ENCODE measurements at regions not wholly inside any gene's neighbourhood (a gene's known extent, or its start where the extent isn't known, plus 50 kb on each side); places are given as distances from the start of the nearest gene placed in this dataset.

DNA sequence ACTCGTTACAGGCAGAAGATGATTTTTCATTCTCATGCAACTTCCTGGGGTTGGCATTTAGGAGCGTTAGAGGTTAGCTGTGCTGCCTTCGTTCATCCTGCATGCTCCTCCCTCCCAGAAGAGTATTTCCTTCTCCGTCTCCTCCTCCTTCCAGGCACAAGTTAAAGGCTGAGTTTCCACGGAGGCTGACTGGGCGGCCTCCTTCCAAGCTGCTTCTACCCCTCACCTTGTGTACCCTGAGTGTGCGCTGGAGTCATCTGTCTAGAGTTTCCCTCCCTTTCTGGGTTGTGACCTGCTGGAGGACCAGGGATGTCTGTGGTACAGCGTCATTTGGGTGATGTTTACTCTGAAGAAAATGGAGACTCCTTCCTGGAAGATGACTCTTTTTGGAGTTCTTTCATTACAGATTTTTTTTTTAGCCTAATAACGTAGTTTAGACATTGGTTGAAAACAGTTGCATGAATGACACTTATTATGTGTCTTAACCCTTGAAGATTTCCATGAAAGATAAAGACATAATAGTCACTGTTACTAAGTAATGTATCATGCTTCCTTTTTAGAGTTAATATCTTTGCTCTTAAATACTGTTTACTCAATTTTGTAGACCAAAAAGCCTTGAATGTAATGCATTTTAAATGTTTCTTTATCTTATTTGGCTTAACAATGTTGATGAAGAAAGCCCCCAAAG lies 146.9 kb downstream of the TENT4A start:
- Histone ChIP-seq H3K4me3 (ENCODE audit: low read length in 2 of 2) (no peak overlapping the region), H3K4me1 (ENCODE audit: control insufficient read depth in 2 of 2, insufficient read depth in 2 of 2, low read length in 2 of 2) (peaks cover 0 to 2% of the 10 kb centered on the region in 2 donors), H3K27me3 (ENCODE audit: control insufficient read depth in 2 of 2, insufficient read depth in 1 of 2, low read length in 1 of 2) (no peaks in the 10 kb centered on the region), H3K36me3 (ENCODE audit: control insufficient read depth in 2 of 2, insufficient read depth in 2 of 2, low read length in 1 of 2) (no peaks in the 10 kb centered on the region), H3K9me3 (ENCODE audit: control insufficient read depth in 2 of 2, insufficient read depth in 1 of 2, low read length in 1 of 2) (no peaks in the 10 kb centered on the region), H3K27ac (ENCODE audit: low read depth in 1 of 2, low read length in 1 of 2) (no peak overlapping the region)
- DNase-seq (ENCODE audit: low read depth in 6 of 9, low spot score in 9 of 9): no peak
- 88% methylated on average over 9 of the region's 9 CpGs for WGBS

DNA sequence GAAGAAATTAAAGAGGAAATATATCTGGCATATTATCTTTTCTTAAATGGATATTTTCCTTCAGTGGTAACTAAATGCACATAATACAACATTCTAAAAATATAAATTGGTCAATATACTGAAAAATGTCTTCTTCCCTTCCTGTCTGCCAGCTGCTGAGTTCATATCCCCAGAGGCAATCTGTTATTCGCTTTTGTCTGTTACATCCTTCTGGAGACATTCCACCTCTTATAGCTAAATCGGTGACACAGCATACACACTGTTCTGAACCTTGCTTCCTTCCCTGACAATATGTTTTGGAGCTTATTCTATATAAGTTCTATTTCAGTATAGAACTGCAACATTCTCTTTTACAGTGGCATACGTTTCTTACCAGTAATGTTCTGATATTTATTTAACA lies 147.8 kb downstream of the TENT4A start:
- Histone ChIP-seq H3K9me3 (ENCODE audit: control insufficient read depth in 2 of 2, insufficient read depth in 1 of 2, low read length in 1 of 2) (no peaks in the 10 kb centered on the region), H3K27ac (ENCODE audit: low read depth in 1 of 2, low read length in 1 of 2) (no peak overlapping the region), H3K4me3 (ENCODE audit: low read length in 2 of 2) (no peak overlapping the region), H3K4me1 (ENCODE audit: control insufficient read depth in 2 of 2, insufficient read depth in 2 of 2, low read length in 2 of 2) (peaks cover 0 to 2% of the 10 kb centered on the region in 2 donors), H3K27me3 (ENCODE audit: control insufficient read depth in 2 of 2, insufficient read depth in 1 of 2, low read length in 1 of 2) (no peaks in the 10 kb centered on the region), H3K36me3 (ENCODE audit: control insufficient read depth in 2 of 2, insufficient read depth in 2 of 2, low read length in 1 of 2) (no peaks in the 10 kb centered on the region)
- DNase-seq (ENCODE audit: low read depth in 6 of 9, low spot score in 9 of 9): no peak
- WGBS: 95% methylated on average over 3 of the region's 3 CpGs

DNA sequence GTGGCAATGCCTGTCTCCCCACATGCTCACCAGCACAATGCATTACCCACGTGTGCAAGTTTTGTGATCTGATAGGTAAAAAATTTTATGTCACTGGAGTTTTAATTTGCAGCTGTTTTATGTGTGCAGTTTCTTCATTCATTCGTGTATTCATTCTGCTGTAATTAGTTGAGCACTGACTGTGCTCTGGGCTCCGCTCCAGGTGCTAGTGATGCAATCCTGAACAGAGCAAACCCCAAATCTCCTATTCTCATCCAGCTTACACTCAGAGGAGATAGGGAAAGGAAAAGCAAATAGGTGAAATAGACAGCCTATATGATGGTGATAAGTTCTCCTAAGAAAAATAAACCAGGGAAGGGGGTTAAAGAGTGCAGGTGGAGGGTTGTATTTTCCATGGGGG lies 148.4 kb downstream of the TENT4A start:
- H3K4me3 ChIP-seq (ENCODE audit: low read length in 2 of 2): no peak overlapping the region
- WGBS: 84% methylated on average over 3 of the region's 3 CpGs
- peaks cover 0 to 2% of the 10 kb centered on the region in 2 donors for H3K4me1 ChIP-seq (ENCODE audit: control insufficient read depth in 2 of 2, insufficient read depth in 2 of 2, low read length in 2 of 2)
- no peaks in the 10 kb centered on the region for H3K27me3 ChIP-seq (ENCODE audit: control insufficient read depth in 2 of 2, insufficient read depth in 1 of 2, low read length in 1 of 2)
- H3K9me3 ChIP-seq (ENCODE audit: control insufficient read depth in 2 of 2, insufficient read depth in 1 of 2, low read length in 1 of 2): no peaks in the 10 kb centered on the region
- H3K36me3 ChIP-seq (ENCODE audit: control insufficient read depth in 2 of 2, insufficient read depth in 2 of 2, low read length in 1 of 2): no peaks in the 10 kb centered on the region
- no peak for DNase-seq (ENCODE audit: low read depth in 6 of 9, low spot score in 9 of 9)
- no peak overlapping the region for H3K27ac ChIP-seq (ENCODE audit: low read depth in 1 of 2, low read length in 1 of 2)

DNA sequence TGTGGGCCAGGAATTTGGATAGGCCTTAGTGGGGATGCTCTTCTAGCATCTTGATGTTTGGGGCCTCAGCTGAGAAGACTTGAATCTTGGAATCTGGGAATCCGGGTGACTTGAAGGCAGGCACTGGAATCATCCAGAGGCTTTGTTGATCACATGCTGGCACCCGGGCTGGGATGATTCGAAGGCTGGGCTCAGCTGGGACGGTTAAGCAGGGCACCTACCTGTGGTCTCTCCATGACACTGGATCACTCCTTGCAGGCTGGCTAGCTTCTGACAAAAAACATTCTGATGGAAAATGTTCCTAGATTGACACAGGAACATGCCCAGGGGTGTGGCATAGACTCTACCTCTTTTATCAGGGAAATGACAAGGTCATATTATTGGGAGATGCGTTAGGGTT lies 149.1 kb downstream of the TENT4A start:
- H3K9me3 ChIP-seq (ENCODE audit: control insufficient read depth in 2 of 2, insufficient read depth in 1 of 2, low read length in 1 of 2): no peaks in the 10 kb centered on the region
- no peak overlapping the region for H3K4me3 ChIP-seq (ENCODE audit: low read length in 2 of 2)
- DNase-seq (ENCODE audit: low read depth in 6 of 9, low spot score in 9 of 9): no peak
- WGBS: 91% methylated on average over 5 of the region's 5 CpGs
- H3K4me1 ChIP-seq (ENCODE audit: control insufficient read depth in 2 of 2, insufficient read depth in 2 of 2, low read length in 2 of 2): peaks cover 0 to 2% of the 10 kb centered on the region in 2 donors
- no peaks in the 10 kb centered on the region for H3K36me3 ChIP-seq (ENCODE audit: control insufficient read depth in 2 of 2, insufficient read depth in 2 of 2, low read length in 1 of 2)
- no peak overlapping the region for H3K27ac ChIP-seq (ENCODE audit: low read depth in 1 of 2, low read length in 1 of 2)
- no peaks in the 10 kb centered on the region for H3K27me3 ChIP-seq (ENCODE audit: control insufficient read depth in 2 of 2, insufficient read depth in 1 of 2, low read length in 1 of 2)

DNA sequence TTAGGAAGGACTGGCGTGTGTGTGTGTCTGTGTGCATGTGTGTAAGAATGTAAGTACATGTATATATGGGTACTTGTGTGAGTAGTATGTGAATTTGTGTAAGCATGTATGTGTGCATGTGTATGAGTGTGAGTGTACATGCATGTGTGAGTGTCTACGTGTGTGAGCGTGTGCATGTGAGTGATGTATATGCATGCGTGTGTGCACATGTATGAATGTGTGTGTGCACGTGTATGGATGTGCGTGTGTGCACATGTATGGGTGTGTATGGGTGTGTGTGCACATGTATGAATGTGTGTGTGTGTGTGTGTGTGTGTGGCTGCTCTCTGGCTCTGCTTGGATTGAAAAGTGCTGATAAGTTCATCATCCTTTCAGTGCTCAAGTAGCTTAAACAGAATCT lies 154.5 kb downstream of the TENT4A start:
- Histone ChIP-seq H3K4me3 (ENCODE audit: low read length in 2 of 2) (no peak overlapping the region), H3K9me3 (ENCODE audit: control insufficient read depth in 2 of 2, insufficient read depth in 1 of 2, low read length in 1 of 2) (no peaks in the 10 kb centered on the region), H3K27me3 (ENCODE audit: control insufficient read depth in 2 of 2, insufficient read depth in 1 of 2, low read length in 1 of 2) (no peaks in the 10 kb centered on the region), H3K36me3 (ENCODE audit: control insufficient read depth in 2 of 2, insufficient read depth in 2 of 2, low read length in 1 of 2) (no peaks in the 10 kb centered on the region), H3K27ac (ENCODE audit: low read depth in 1 of 2, low read length in 1 of 2) (no peak overlapping the region), H3K4me1 (ENCODE audit: control insufficient read depth in 2 of 2, insufficient read depth in 2 of 2, low read length in 2 of 2) (peaks cover 0 to 6% of the 10 kb centered on the region in 2 donors)
- 99% methylated on average over 6 of the region's 6 CpGs for WGBS
- DNase-seq (ENCODE audit: low read depth in 6 of 9, low spot score in 9 of 9): no peak

DNA sequence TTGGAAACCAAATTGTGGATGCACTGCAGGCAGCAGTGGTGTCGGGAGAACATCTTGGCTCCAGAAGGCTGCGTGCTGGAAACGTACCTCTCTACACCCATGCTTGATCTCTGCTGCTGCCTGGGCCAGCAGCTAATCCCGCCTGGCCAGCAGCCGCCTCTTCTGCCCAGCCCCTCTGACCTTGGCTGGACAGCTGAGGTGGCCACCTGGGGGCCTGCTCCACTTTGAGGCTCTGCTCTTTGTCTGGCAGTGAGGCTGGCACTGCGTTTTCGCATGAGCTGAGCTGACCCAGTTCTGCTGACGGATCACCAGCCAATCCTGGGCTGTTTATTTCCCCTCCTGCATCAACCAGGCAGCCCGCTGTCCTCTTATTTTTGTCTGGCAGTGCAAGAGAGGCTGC lies 154.9 kb downstream of the TENT4A start:
- Histone ChIP-seq H3K27me3 (ENCODE audit: control insufficient read depth in 2 of 2, insufficient read depth in 1 of 2, low read length in 1 of 2) (no peaks in the 10 kb centered on the region), H3K27ac (ENCODE audit: low read depth in 1 of 2, low read length in 1 of 2) (no peak overlapping the region), H3K36me3 (ENCODE audit: control insufficient read depth in 2 of 2, insufficient read depth in 2 of 2, low read length in 1 of 2) (no peaks in the 10 kb centered on the region), H3K9me3 (ENCODE audit: control insufficient read depth in 2 of 2, insufficient read depth in 1 of 2, low read length in 1 of 2) (no peaks in the 10 kb centered on the region), H3K4me3 (ENCODE audit: low read length in 2 of 2) (no peak overlapping the region), H3K4me1 (ENCODE audit: control insufficient read depth in 2 of 2, insufficient read depth in 2 of 2, low read length in 2 of 2) (peaks cover 0 to 6% of the 10 kb centered on the region in 2 donors)
- no peak for DNase-seq (ENCODE audit: low read depth in 6 of 9, low spot score in 9 of 9)
- WGBS: 85% methylated on average over 9 of the region's 9 CpGs

DNA sequence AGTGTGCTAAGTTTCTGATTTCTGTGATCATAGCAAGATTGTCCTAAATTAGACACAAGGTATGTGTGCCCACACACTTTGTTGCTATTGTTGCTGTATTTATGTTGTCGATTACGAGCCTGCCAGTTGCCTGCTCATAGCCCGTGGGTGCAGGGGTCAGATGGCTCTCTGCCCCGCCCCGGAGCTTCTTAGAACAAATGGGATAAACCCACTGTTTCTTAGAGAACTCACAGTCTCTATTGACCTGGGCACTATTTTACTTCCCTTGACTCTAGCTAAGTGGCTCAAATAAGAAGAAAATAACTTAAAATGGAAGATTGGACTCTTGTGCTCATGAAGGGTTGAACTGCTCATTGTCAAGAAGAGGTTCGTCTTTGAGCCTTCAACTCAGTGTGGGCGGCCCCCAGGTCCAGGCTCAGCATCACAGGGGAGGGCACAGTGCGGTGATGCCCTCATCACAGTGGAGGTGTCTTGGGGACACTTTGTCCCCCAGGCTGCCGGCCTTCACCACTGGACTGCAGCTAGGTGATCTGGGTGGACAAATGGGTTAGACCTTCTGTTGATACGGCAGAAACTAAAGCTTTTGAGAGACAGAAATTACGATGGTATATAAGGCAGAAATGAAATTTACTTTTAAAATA lies 155.5 kb downstream of the TENT4A start:
- Histone ChIP-seq H3K27me3 (ENCODE audit: control insufficient read depth in 2 of 2, insufficient read depth in 1 of 2, low read length in 1 of 2) (no peaks in the 10 kb centered on the region), H3K4me1 (ENCODE audit: control insufficient read depth in 2 of 2, insufficient read depth in 2 of 2, low read length in 2 of 2) (peaks cover 0 to 6% of the 10 kb centered on the region in 2 donors), H3K27ac (ENCODE audit: low read depth in 1 of 2, low read length in 1 of 2) (peak overlapping the region; percentile 10 to 30), H3K4me3 (ENCODE audit: low read length in 2 of 2) (no peak overlapping the region), H3K9me3 (ENCODE audit: control insufficient read depth in 2 of 2, insufficient read depth in 1 of 2, low read length in 1 of 2) (no peaks in the 10 kb centered on the region), H3K36me3 (ENCODE audit: control insufficient read depth in 2 of 2, insufficient read depth in 2 of 2, low read length in 1 of 2) (no peaks in the 10 kb centered on the region)
- DNase-seq (ENCODE audit: low read depth in 6 of 9, low spot score in 9 of 9): no peak
- WGBS: 88% methylated on average over 11 of the region's 11 CpGs

DNA sequence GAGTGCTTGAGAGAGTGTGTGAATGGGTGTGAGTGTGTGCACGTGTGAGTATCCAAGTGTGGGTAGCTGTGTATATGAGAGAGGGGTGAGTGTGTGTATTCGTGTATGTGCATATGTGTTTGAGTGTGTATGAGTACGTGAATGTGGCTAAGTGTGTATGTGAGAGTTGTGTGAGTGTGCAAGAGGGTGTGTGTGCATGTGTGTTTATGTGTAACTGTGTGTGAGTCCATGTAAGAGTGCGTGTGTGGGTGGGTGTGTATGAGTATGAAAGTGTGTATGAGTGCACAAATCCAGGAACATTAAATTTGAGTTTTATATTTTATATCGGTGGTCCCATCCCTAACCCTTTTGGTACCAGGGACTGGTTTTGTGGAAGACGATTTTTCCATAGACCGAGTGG lies 156.4 kb downstream of the TENT4A start:
- no peak for DNase-seq (ENCODE audit: low read depth in 6 of 9, low spot score in 9 of 9)
- Histone ChIP-seq H3K36me3 (ENCODE audit: control insufficient read depth in 2 of 2, insufficient read depth in 2 of 2, low read length in 1 of 2) (no peaks in the 10 kb centered on the region), H3K27me3 (ENCODE audit: control insufficient read depth in 2 of 2, insufficient read depth in 1 of 2, low read length in 1 of 2) (no peaks in the 10 kb centered on the region), H3K27ac (ENCODE audit: low read depth in 1 of 2, low read length in 1 of 2) (no peak overlapping the region), H3K4me1 (ENCODE audit: control insufficient read depth in 2 of 2, insufficient read depth in 2 of 2, low read length in 2 of 2) (peaks cover 0 to 6% of the 10 kb centered on the region in 2 donors), H3K9me3 (ENCODE audit: control insufficient read depth in 2 of 2, insufficient read depth in 1 of 2, low read length in 1 of 2) (no peaks in the 10 kb centered on the region), H3K4me3 (ENCODE audit: low read length in 2 of 2) (no peak overlapping the region)
- WGBS: 96% methylated on average over 7 of the region's 7 CpGs

DNA sequence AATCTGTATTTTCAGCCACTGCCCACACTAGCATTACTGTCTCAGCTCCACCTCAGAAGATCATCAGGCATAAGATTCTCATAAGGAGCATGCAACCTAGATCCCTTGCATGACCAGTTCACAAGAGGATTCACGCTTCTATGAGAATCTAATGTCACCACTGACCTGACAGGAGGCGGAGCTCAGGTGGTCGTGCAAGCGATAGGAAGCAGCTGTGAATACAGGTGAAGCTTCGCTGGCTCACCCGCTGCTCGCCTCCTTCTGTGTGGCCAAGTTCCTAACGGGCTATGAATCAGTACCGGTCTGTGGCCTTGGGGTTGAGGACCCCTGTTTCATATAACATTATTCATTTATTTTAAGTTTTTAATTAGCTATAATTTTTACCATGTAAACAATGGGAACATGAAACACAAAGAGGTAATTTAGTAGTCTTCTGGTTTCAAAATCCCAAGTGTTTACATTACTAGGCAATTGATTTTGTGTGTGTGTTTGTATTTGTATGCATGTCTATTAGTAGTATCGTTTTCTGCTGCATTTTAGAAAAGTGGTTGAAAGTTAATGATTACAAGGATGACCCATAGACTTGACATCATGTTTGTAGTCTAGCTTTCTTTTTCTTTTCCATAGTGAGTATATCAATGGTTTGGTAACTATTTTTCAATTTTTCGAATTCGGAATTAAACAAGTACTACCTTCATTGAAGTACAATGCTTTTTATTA lies 159.4 kb downstream of the TENT4A start:
- Histone ChIP-seq H3K27ac (ENCODE audit: low read depth in 1 of 2, low read length in 1 of 2) (no peak overlapping the region), H3K27me3 (ENCODE audit: control insufficient read depth in 2 of 2, insufficient read depth in 1 of 2, low read length in 1 of 2) (no peaks in the 10 kb centered on the region), H3K36me3 (ENCODE audit: control insufficient read depth in 2 of 2, insufficient read depth in 2 of 2, low read length in 1 of 2) (no peaks in the 10 kb centered on the region), H3K4me1 (ENCODE audit: control insufficient read depth in 2 of 2, insufficient read depth in 2 of 2, low read length in 2 of 2) (peaks cover 0 to 6% of the 10 kb centered on the region in 2 donors), H3K4me3 (ENCODE audit: low read length in 2 of 2) (no peak overlapping the region), H3K9me3 (ENCODE audit: control insufficient read depth in 2 of 2, insufficient read depth in 1 of 2, low read length in 1 of 2) (no peaks in the 10 kb centered on the region)
- no peak for DNase-seq (ENCODE audit: low read depth in 6 of 9, low spot score in 9 of 9)
- 78% methylated on average over 12 of the region's 12 CpGs for WGBS
